ENCODE measurements at regions not wholly inside any gene's neighbourhood (a gene's known extent, or its start where the extent isn't known, plus 50 kb on each side); places are given as distances from the start of the nearest gene placed in this dataset.

- TF ChIP-seq CTCF (IDR thresholded peaks at IDR 0.05) = no peak
- TF ChIP-seq POLR2A (IDR thresholded peaks at IDR 0.05; ENCODE audit: low read length) = no peak
- no peak for TF ChIP-seq CEBPB (IDR thresholded peaks at IDR 0.05)
- TF ChIP-seq, protein P1, sequence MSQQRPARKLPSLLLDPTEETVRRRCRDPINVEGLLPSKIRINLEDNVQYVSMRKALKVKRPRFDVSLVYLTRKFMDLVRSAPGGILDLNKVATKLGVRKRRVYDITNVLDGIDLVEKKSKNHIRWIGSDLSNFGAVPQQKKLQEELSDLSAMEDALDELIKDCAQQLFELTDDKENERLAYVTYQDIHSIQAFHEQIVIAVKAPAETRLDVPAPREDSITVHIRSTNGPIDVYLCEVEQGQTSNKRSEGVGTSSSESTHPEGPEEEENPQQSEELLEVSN (IDR thresholded peaks at IDR 0.05; ENCODE audit: borderline replicate concordance, low read depth) = no peak
- no peak for TF ChIP-seq HOXA7 (CRISPR knock-in tag; IDR thresholded peaks at IDR 0.05)
- no peak for TF ChIP-seq PHF8 (IDR thresholded peaks at IDR 0.05; ENCODE audit: borderline replicate concordance, low read depth)
- no peak for TF ChIP-seq MAX (IDR thresholded peaks at IDR 0.05)
- TF ChIP-seq HMGXB4 (CRISPR knock-in tag; IDR thresholded peaks at IDR 0.05; ENCODE audit: borderline replicate concordance) = no peak
- TF ChIP-seq JUNB (IDR thresholded peaks at IDR 0.05) = no peak
- TF ChIP-seq RFX5 (IDR thresholded peaks at IDR 0.05) = no peak
Observed at GRCh38 chr2:82412021-82412420, 2047.1 kb downstream of the SUCLG1 start.
